Thyroid gland (tissue), 4 donors: ENCODE measurements at regions not wholly inside any gene's neighbourhood (a gene's known extent, or its start where the extent isn't known, plus 50 kb on each side); places are given as distances from the start of the nearest gene placed in this dataset.

Source experiments
- CTCF ChIP-seq, 6 experiments: fragments of 200-600 bp in 3 of 6; fragments of 450-650 bp in 3 of 6; sonication (generic) in 3 of 6; IDR thresholded peaks; one replicate each; pipeline ENCODE4 v1.5.1; 2016 to 2019; ENCODE audit warnings: antibody characterized with exemption in 6 of 6, mild to moderate bottlenecking in 2 of 6, inconsistent platforms in 1 of 6, moderate library complexity in 1 of 6
- POLR2A ChIP-seq, 2 donors: fragments of 450-650 bp; IDR thresholded peaks; one replicate each; pipeline ENCODE4 v1.6.1; 2017; ENCODE audit warnings: antibody characterized with exemption in 2 of 2, mild to moderate bottlenecking in 2 of 2, moderate library complexity in 1 of 2

GRCh38 chr2:57798346-57798745, 248.3 kb upstream of the VRK2 start:
- TF ChIP-seq POLR2A (IDR thresholded peaks at IDR 0.05) (no peak), CTCF (IDR thresholded peaks at IDR 0.05) (no peak)
